ENCODE measurements at regions not wholly inside any gene's neighbourhood (a gene's known extent, or its start where the extent isn't known, plus 50 kb on each side); places are given as distances from the start of the nearest gene placed in this dataset.

DNA sequence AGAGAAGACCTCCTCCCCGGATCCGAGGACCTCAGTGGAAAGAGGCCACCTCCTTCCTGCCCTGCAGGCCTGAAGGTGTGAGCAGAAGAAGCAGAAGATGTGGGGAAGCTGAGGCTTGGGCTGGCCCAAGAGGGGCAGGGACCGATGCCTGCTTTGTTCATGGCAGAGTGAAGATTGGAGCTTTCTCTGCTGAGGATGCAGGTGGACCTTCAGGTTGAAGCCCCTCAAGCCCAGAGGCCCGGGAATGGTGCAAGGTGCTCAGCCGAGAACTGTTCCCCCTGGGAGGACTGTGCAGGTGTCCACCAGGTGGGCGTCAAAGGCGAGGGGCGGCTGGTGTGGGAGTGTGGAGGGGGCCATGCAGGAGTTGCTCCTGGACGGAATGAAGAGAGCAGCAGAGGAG lies 277.9 kb upstream of the IRX2 start:
- Histone ChIP-seq H3K4me1 (no peaks in the 10 kb centered on the region), H3K27ac (no peak overlapping the region), H3K9me3 (no peaks in the 10 kb centered on the region), H3K27me3 (ENCODE audit: insufficient read depth in 3 of 3, low read length in 2 of 3) (peaks cover 0 to 2% (median 0%) of the 10 kb centered on the region in 3 donors), H3K4me3 (no peak overlapping the region), H3K36me3 (ENCODE audit: insufficient read depth in 1 of 2, low read depth in 1 of 2) (no peaks in the 10 kb centered on the region)
- 81 to 88% (median 86%) methylated on average over 9 of the region's 9 CpGs for WGBS, 3 donors
- no peak for ATAC-seq
- TF ChIP-seq, protein P1, sequence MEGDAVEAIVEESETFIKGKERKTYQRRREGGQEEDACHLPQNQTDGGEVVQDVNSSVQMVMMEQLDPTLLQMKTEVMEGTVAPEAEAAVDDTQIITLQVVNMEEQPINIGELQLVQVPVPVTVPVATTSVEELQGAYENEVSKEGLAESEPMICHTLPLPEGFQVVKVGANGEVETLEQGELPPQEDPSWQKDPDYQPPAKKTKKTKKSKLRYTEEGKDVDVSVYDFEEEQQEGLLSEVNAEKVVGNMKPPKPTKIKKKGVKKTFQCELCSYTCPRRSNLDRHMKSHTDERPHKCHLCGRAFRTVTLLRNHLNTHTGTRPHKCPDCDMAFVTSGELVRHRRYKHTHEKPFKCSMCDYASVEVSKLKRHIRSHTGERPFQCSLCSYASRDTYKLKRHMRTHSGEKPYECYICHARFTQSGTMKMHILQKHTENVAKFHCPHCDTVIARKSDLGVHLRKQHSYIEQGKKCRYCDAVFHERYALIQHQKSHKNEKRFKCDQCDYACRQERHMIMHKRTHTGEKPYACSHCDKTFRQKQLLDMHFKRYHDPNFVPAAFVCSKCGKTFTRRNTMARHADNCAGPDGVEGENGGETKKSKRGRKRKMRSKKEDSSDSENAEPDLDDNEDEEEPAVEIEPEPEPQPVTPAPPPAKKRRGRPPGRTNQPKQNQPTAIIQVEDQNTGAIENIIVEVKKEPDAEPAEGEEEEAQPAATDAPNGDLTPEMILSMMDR (IDR thresholded peaks at IDR 0.05) = no peak
- intact Hi-C loops (cut with DNase I) = no loop called here
- no peak for DNase-seq

DNA sequence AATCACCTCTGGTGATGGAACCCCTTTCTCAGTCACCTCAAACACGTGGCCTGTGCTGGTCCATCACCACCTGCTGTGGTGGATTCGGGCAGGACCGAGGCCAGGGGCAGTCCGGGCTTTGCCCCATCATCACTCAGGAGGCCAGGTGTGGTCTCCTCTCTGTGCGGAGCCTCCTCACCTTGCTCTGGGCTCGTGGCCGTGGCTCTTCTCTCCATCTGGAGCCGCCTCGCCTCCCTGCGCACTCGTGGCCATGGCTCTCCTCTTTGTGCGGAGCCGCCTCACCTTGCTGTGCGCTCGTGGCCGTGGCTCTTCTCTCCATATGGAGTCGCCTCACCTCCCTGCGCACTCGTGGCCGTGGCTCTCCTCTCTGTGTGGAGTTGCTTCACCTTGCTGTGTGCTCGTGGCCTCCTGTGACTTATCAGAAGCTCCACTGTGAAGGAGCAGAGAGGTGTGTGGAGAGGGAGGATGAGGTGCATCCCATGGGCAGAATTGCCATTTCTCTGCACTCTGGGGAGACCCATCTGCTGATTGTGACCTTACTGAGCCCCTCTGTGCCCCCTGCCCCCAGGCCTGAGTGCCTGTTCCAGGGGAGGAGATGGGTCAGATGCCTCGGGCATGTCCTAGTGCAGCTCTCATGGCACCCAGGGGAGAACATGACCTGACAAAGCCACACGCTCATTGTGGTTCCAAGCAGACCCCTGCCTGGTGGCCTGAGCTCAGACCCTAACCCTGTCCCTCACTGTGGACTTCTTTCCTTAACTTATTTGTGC lies 276.6 kb upstream of the IRX2 start:
- Histone ChIP-seq H3K4me3 (no peak overlapping the region), H3K27me3 (ENCODE audit: insufficient read depth in 3 of 3, low read length in 2 of 3) (peaks cover 0 to 4% (median 0%) of the 10 kb centered on the region in 3 donors), H3K4me1 (no peaks in the 10 kb centered on the region), H3K27ac (no peak overlapping the region), H3K9me3 (no peaks in the 10 kb centered on the region), H3K36me3 (ENCODE audit: insufficient read depth in 1 of 2, low read depth in 1 of 2) (no peaks in the 10 kb centered on the region)
- intact Hi-C loops (cut with DNase I) = no loop called here
- DNase-seq = no peak
- TF ChIP-seq, protein P1 (IDR thresholded peaks at IDR 0.05) = no peak
- ATAC-seq = no peak
- 79 to 86% (median 81%) methylated on average over 18 to 23 of the region's 23 CpGs for WGBS, 3 donors

DNA sequence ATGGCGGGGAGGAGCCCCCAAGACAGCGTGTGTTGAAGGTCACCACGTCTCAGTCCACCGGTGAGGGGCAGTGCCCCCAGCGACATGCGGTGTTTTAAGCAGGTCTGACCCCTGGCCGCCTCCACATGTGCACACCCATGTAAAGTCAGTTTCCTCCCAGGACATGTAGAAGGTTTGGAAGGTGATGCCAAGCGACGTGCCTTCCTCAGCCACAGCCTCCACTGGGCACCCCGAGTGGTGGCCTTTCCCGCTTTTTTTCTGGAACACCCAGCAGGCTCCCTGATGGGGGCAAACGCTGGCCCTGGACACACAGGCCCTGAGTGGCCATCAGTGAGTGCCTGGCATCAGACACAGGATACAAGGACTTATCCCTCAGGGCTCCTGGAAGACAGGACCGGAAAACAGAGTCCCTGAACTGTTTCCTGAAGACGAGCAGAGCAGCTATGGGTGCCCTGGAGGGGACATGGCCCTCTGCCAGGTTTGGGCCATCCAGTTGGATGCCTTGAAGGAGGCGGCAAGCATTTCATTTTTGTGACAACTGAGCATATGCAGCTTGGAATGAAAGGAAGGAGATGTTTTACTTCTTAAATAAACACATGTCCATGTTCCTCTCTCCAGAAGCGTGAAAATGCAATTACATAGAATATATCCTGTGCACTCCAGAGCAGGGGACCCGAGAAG lies 275.8 kb upstream of the IRX2 start:
- Histone ChIP-seq H3K9me3 (no peaks in the 10 kb centered on the region), H3K27me3 (ENCODE audit: insufficient read depth in 3 of 3, low read length in 2 of 3) (peaks cover 0 to 4% (median 0%) of the 10 kb centered on the region in 3 donors), H3K4me1 (no peaks in the 10 kb centered on the region), H3K4me3 (no peak overlapping the region), H3K27ac (no peak overlapping the region), H3K36me3 (ENCODE audit: insufficient read depth in 1 of 2, low read depth in 1 of 2) (no peaks in the 10 kb centered on the region)
- TF ChIP-seq, protein P1 (IDR thresholded peaks at IDR 0.05) = no peak
- DNase-seq (no peak), ATAC-seq (no peak)
- WGBS, 3 donors = 75 to 81% (median 79%) methylated on average over 17 of the region's 17 CpGs
- intact Hi-C loops (cut with DNase I) = no loop called here

DNA sequence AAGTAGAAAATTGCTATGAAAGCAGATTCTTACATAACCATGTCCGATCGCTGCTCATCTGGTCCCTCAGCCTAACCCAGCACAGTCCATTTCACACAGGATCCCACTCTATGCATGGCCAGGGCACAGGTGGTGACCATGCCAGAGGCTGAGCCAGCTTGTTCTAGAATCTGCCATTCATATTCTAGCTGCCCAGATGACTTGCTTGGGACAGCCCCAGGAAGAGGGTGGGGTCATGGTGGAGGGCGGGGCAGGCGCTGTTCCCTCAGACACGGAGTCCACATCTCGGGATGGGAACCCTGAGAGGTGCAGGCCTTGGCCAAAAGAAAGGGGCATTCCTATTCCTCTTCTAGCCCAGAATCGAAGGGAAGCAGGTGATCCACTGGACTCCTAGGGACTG lies 275.2 kb upstream of the IRX2 start:
- WGBS, 3 donors = 72 to 85% (median 76%) methylated on average over 7 of the region's 7 CpGs
- Histone ChIP-seq H3K27me3 (ENCODE audit: insufficient read depth in 3 of 3, low read length in 2 of 3) (peaks cover 0 to 4% (median 0%) of the 10 kb centered on the region in 3 donors), H3K9me3 (no peaks in the 10 kb centered on the region), H3K36me3 (ENCODE audit: insufficient read depth in 1 of 2, low read depth in 1 of 2) (no peaks in the 10 kb centered on the region), H3K4me1 (no peaks in the 10 kb centered on the region), H3K4me3 (no peak overlapping the region), H3K27ac (no peak overlapping the region)
- DNase-seq = no peak
- ATAC-seq = no peak
- TF ChIP-seq, protein P1 (IDR thresholded peaks at IDR 0.05) = no peak
- intact Hi-C loops (cut with DNase I) = no loop called here

Data from psoas muscle (tissue), 7 donors.